SH-SY5Y (cell line): ENCODE measurements at regions not wholly inside any gene's neighbourhood (a gene's known extent, or its start where the extent isn't known, plus 50 kb on each side); places are given as distances from the start of the nearest gene placed in this dataset.

Experiments used
- GATA2 ChIP-seq: IDR thresholded peaks from 2 replicates; pipeline ENCODE4 v1.6.1; 2011; ENCODE audit warnings: mild to moderate bottlenecking, low read depth, low read length
- GATA3 ChIP-seq: IDR thresholded peaks from 2 replicates; pipeline ENCODE4 v1.6.1; 2011; ENCODE audit warnings: low read depth, mild to moderate bottlenecking, low read length, moderate library complexity

- no peak for TF ChIP-seq GATA2
- no peak for TF ChIP-seq GATA3
These were observed 619.8 kb downstream of the CCDC85A start for GRCh38 chr2:56803596-56803995.
